Neural cell (in vitro differentiated cells): ENCODE measurements at regions not wholly inside any gene's neighbourhood (a gene's known extent, or its start where the extent isn't known, plus 50 kb on each side); places are given as distances from the start of the nearest gene placed in this dataset.

Source experiments
- H2AFZ ChIP-seq: fragments of 200-600, 300-800 bp; sonication (generic), shearing (Covaris generic); 2 replicates; pipeline ENCODE4 v1.6.0; 2014; ENCODE audit warnings: low read depth, mild to moderate bottlenecking, antibody characterized with exemption, low read length, moderate library complexity
- H3F3A ChIP-seq: fragments of 200-600 bp; shearing (Covaris generic); 2 replicates; pipeline ENCODE4 v1.6.1; 2016; ENCODE audit warnings: mild to moderate bottlenecking, moderate library complexity, mixed read lengths, antibody characterized with exemption, low read length; ENCODE audit not compliant: insufficient read depth, poor library complexity, severe bottlenecking
- H3K27ac ChIP-seq: fragments of 200-600, 300-800 bp; sonication (generic), shearing (Covaris generic); 2 replicates; pipeline ENCODE4 v1.5.1; 2014; ENCODE audit warnings: mild to moderate bottlenecking, low read length, moderate library complexity
- H3K27me3 ChIP-seq: fragments of 300-800, 200-600 bp; sonication (generic), shearing (Covaris generic); 2 replicates; pipeline ENCODE4 v1.6.0; 2014; ENCODE audit warnings: mild to moderate bottlenecking, low read depth, low read length, moderate library complexity; ENCODE audit not compliant: insufficient read depth
- H3K36me3 ChIP-seq: fragments of 300-800, 200-600 bp; sonication (generic), shearing (Covaris generic); 2 replicates; pipeline ENCODE4 v1.5.1; 2014; ENCODE audit warnings: mild to moderate bottlenecking, antibody characterized with exemption, low read length, moderate library complexity; ENCODE audit not compliant: insufficient read depth
- H3K4me2 ChIP-seq: fragments of 300-800, 200-600 bp; sonication (generic), shearing (Covaris generic); 2 replicates; pipeline ENCODE4 v1.6.0; 2014; ENCODE audit warnings: mild to moderate bottlenecking, low read length
- H3K4me3 ChIP-seq: fragments of 300-800, 200-600 bp; sonication (generic), shearing (Covaris generic); 2 replicates; pipeline ENCODE4 v1.5.1; 2014; ENCODE audit warnings: mild to moderate bottlenecking, low read length, moderate library complexity
- H3K79me2 ChIP-seq: fragments of 200-600 bp; shearing (Covaris generic); replicated peaks from 2 replicates; pipeline ENCODE4 v1.6.0; 2014; ENCODE audit warnings: mild to moderate bottlenecking, low read length, moderate library complexity; ENCODE audit not compliant: insufficient read depth
- H3K9ac ChIP-seq: fragments of 300-800, 200-600 bp; sonication (generic), shearing (Covaris generic); 2 replicates; pipeline ENCODE4 v1.6.1; 2016; ENCODE audit warnings: mild to moderate bottlenecking, low read length, mixed read lengths
- H3K9me2 ChIP-seq: fragments of 200-600 bp; shearing (Covaris generic); 2 replicates; pipeline ENCODE4 v1.6.1; 2016; ENCODE audit warnings: mild to moderate bottlenecking, low read length, mixed read lengths; ENCODE audit not compliant: insufficient read depth
- H3K9me3 ChIP-seq: fragments of 200-600, 300-800 bp; sonication (generic), shearing (Covaris generic); 2 replicates; pipeline ENCODE4 v1.6.1; 2016; ENCODE audit warnings: mild to moderate bottlenecking, mixed run types, low read length, moderate library complexity, mixed read lengths
- H4K20me1 ChIP-seq: fragments of 200-600 bp; shearing (Covaris generic); 2 replicates; pipeline ENCODE4 v1.6.1; 2016; ENCODE audit warnings: mild to moderate bottlenecking, mixed run types; ENCODE audit not compliant: insufficient read depth
- CTCF ChIP-seq: fragments of 450-650 bp; IDR thresholded peaks from 2 replicates; pipeline ENCODE4 v1.5.1; 2014; ENCODE audit warnings: antibody characterized with exemption, mild to moderate bottlenecking, moderate library complexity; ENCODE audit not compliant: poor library complexity, severe bottlenecking
- EP300 ChIP-seq: fragments of 450-650 bp; conservative IDR thresholded peaks from 2 replicates; pipeline ENCODE4 v1.6.1; 2014; ENCODE audit warnings: antibody characterized with exemption, mild to moderate bottlenecking, moderate library complexity; ENCODE audit not compliant: poor library complexity, severe bottlenecking
- EZH2 ChIP-seq: fragments of 200-600, 300-800 bp; shearing (Covaris generic), sonication (generic); IDR thresholded peaks from 2 replicates; pipeline ENCODE4 v1.6.1; 2014; ENCODE audit warnings: antibody characterized with exemption, low read length, borderline replicate concordance, mild to moderate bottlenecking; ENCODE audit not compliant: insufficient read depth, poor library complexity, severe bottlenecking
- MXI1 ChIP-seq: fragments of 450-650 bp; conservative IDR thresholded peaks from 2 replicates; pipeline ENCODE4 v1.6.1; 2014; ENCODE audit warnings: antibody characterized with exemption, mild to moderate bottlenecking; ENCODE audit not compliant: poor library complexity, severe bottlenecking
- POLR2AphosphoS5 ChIP-seq: IDR thresholded peaks from 2 replicates; pipeline ENCODE4 v1.6.1; 2012
- RAD21 ChIP-seq: fragments of 450-650 bp; conservative IDR thresholded peaks from 2 replicates; pipeline ENCODE4 v1.6.1; 2014; ENCODE audit warnings: antibody characterized with exemption, mild to moderate bottlenecking, moderate library complexity
- REST ChIP-seq: IDR thresholded peaks from 2 replicates; pipeline ENCODE4 v1.6.1; 2012; ENCODE audit warnings: borderline replicate concordance
- SMC3 ChIP-seq: fragments of 450-650 bp; conservative IDR thresholded peaks from 2 replicates; pipeline ENCODE4 v1.6.1; 2014; ENCODE audit warnings: antibody characterized with exemption, mild to moderate bottlenecking, moderate library complexity; ENCODE audit not compliant: poor library complexity
- TAF1 ChIP-seq: IDR thresholded peaks from 2 replicates; pipeline ENCODE4 v1.6.1; 2012; ENCODE audit warnings: low read depth

- no peak overlapping the region for H2AFZ ChIP-seq
- no peak overlapping the region for H3K27ac ChIP-seq
- no peak overlapping the region for H3K4me3 ChIP-seq
- H3K27me3 ChIP-seq, result no peaks in the 10 kb centered on the region
- H3K4me2 ChIP-seq, result no peak overlapping the region
- TF ChIP-seq REST, result no peak
- TF ChIP-seq TAF1, result no peak
- TF ChIP-seq POLR2AphosphoS5, result no peak
- no peak for TF ChIP-seq SMC3
- TF ChIP-seq EP300, result no peak
- TF ChIP-seq RAD21, result no peak
- no peak for TF ChIP-seq MXI1
- TF ChIP-seq EZH2, result no peak
- TF ChIP-seq CTCF, result no peak
- H3K9me3 ChIP-seq, result no peaks in the 10 kb centered on the region
- no peak overlapping the region for H3K9ac ChIP-seq
- H4K20me1 ChIP-seq, result no peaks in the 10 kb centered on the region
- no peaks in the 10 kb centered on the region for H3K79me2 ChIP-seq
- no peaks in the 10 kb centered on the region for H3K36me3 ChIP-seq
- H3K9me2 ChIP-seq, result no peaks in the 10 kb centered on the region
- no peaks in the 10 kb centered on the region for H3F3A ChIP-seq
Measured at GRCh38 chr10:9244864-9245263, 1190.4 kb downstream of the GATA3 start.

- Histone ChIP-seq H2AFZ (no peak overlapping the region), H3K27ac (no peak overlapping the region), H4K20me1 (no peaks in the 10 kb centered on the region), H3K36me3 (no peaks in the 10 kb centered on the region), H3K9ac (no peak overlapping the region), H3K9me2 (no peaks in the 10 kb centered on the region), H3F3A (no peaks in the 10 kb centered on the region), H3K79me2 (no peaks in the 10 kb centered on the region), H3K4me3 (no peak overlapping the region), H3K4me2 (no peak overlapping the region), H3K27me3 (no peaks in the 10 kb centered on the region), H3K9me3 (no peaks in the 10 kb centered on the region)
- TF ChIP-seq RAD21 (no peak), EP300 (no peak), CTCF (no peak), POLR2AphosphoS5 (no peak), TAF1 (no peak), EZH2 (no peak), SMC3 (no peak), REST (no peak), MXI1 (no peak)
Measured at GRCh38 chr10:9253121-9253520, 1198.6 kb downstream of the GATA3 start.
